Testis (tissue), 2 donors: ENCODE measurements at regions not wholly inside any gene's neighbourhood (a gene's known extent, or its start where the extent isn't known, plus 50 kb on each side); places are given as distances from the start of the nearest gene placed in this dataset.

ENCODE experiments used
- POLR2A ChIP-seq: fragments of 450-650 bp; IDR thresholded peaks from one replicate; pipeline ENCODE4 v1.6.1; 2017; ENCODE audit warnings: antibody characterized with exemption, mild to moderate bottlenecking, moderate library complexity
- TF ChIP-seq, protein P1 (sequence below), 3 experiments: fragments of 450-650 bp in 2 of 3; fragments of 200-600 bp in 1 of 3; sonication (generic) in 1 of 3; IDR thresholded peaks; one replicate each; pipeline ENCODE4 v1.5.1; 2016 to 2019; ENCODE audit warnings: antibody characterized with exemption in 3 of 3, mild to moderate bottlenecking in 2 of 3, moderate library complexity in 1 of 3

DNA sequence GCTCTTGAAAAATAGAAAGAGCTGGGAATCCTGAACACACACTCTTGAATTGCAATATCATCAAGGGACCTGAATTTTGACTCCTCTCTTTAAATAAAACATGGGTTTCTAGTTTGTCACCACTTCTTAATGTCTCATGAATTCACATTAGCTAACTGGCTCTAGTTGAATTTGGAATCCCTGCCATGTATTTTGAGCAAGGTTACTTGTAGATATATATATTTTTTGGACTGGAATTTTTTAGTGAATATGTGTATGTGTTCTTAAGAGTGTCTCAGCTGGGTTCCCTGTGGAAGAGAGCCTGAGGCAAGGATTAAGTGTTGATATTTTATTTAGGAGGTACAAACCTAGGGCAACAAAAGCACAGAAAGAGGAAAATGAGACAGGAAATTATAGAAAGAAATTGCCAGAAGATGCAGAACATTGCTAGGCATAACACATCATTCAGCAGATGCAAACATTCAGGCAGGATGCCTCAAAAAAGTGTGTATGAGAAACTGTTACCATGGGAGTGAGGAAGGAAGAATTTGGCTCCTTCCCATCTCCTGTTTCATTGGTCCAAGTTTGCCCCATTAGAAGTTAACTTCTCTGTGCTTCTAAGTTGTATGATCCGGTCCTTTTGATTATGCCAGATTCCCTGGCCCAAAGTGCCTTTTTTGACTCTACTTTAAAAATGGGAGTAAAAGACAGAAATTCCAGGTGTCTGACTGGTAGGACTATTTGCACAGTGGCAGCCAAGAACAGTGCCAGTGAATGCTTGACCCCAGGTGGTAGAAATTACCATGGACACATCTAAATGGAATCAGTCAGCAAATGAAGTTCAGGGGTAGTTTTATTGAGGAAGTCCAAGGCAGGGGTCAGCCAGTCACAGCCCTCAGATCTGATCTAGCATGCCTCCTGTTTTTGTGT, 253.7 kb upstream of the TGFBR2 start:
- TF ChIP-seq, protein P1, sequence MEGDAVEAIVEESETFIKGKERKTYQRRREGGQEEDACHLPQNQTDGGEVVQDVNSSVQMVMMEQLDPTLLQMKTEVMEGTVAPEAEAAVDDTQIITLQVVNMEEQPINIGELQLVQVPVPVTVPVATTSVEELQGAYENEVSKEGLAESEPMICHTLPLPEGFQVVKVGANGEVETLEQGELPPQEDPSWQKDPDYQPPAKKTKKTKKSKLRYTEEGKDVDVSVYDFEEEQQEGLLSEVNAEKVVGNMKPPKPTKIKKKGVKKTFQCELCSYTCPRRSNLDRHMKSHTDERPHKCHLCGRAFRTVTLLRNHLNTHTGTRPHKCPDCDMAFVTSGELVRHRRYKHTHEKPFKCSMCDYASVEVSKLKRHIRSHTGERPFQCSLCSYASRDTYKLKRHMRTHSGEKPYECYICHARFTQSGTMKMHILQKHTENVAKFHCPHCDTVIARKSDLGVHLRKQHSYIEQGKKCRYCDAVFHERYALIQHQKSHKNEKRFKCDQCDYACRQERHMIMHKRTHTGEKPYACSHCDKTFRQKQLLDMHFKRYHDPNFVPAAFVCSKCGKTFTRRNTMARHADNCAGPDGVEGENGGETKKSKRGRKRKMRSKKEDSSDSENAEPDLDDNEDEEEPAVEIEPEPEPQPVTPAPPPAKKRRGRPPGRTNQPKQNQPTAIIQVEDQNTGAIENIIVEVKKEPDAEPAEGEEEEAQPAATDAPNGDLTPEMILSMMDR (IDR thresholded peaks at IDR 0.05): no peak
- no peak for TF ChIP-seq POLR2A
